PC-9 (cell line): ENCODE measurements at regions not wholly inside any gene's neighbourhood (a gene's known extent, or its start where the extent isn't known, plus 50 kb on each side); places are given as distances from the start of the nearest gene placed in this dataset.
"Not testable (repeated sequence)": the region's sequence is repeated elsewhere in the genome, so short reads cannot be mapped to it uniquely, and the experiment has no call there.

Source experiments
- BruUV-seq: library from RNA; stranded (reverse); fragments of 400-500 nt; replicated peaks from 2 replicates; lab custom pipeline; 2021; lab: Mats Ljungman, UMichigan
- CTCF ChIA-PET: fragments of 300-600 bp; sonication (Branson Sonifier 250); formaldehyde crosslinking; loops from one replicate; lab custom pipeline; 2022; ENCODE audit warnings: antibody characterized with exemption; lab: Charles Lee
- POLR2A ChIA-PET: fragments of 300-600 bp; sonication (Branson Sonifier 250); formaldehyde crosslinking; loops from one replicate; lab custom pipeline; 2022; ENCODE audit warnings: antibody characterized with exemption; ENCODE audit not compliant: unreplicated experiment; lab: Charles Lee
- DNase-seq, 2 experiments: peaks; one replicate each; pipeline versions ENCODE4 v3.0.0 to v3.0.0-alpha.2; 2015 to 2022; ENCODE audit warnings: mixed read lengths in 1 of 2
- H2AFZ ChIP-seq: fragments of 200-600 bp; sonication (generic); 2 replicates; pipeline ENCODE4 v1.8.1; 2017; ENCODE audit warnings: antibody characterized with exemption
- H3F3A ChIP-seq: fragments of 200-600 bp; sonication (generic); 2 replicates; pipeline ENCODE4 v1.8.1; 2017; ENCODE audit warnings: antibody characterized with exemption, mild to moderate bottlenecking, low read depth; ENCODE audit not compliant: insufficient read depth
- H3K27ac ChIP-seq: fragments of 200-600 bp; sonication (generic); 2 replicates; pipeline ENCODE4 v1.6.1; 2016; ENCODE audit warnings: mixed run types
- H3K27me3 ChIP-seq: fragments of 200-600 bp; sonication (generic); 2 replicates; pipeline ENCODE4 v1.6.1; 2016; ENCODE audit warnings: low read depth, mixed run types; ENCODE audit not compliant: insufficient read depth
- H3K36me3 ChIP-seq: fragments of 200-600 bp; sonication (generic); 2 replicates; pipeline ENCODE4 v1.6.1; 2016; ENCODE audit warnings: low read depth, mixed run types
- H3K4me1 ChIP-seq: fragments of 200-600 bp; sonication (generic); replicated peaks from 2 replicates; pipeline ENCODE4 v1.6.1; 2016; ENCODE audit warnings: mixed run types; ENCODE audit not compliant: insufficient read depth
- H3K4me2 ChIP-seq: fragments of 200-600 bp; sonication (generic); 2 replicates; pipeline ENCODE4 v1.6.1; 2017; ENCODE audit warnings: mixed run types
- H3K4me3 ChIP-seq: fragments of 200-600 bp; sonication (generic); 2 replicates; pipeline ENCODE4 v1.6.1; 2016; ENCODE audit warnings: mixed run types
- H3K79me2 ChIP-seq: fragments of 200-600 bp; sonication (generic); 2 replicates; pipeline ENCODE4 v1.6.1; 2017; ENCODE audit warnings: low read depth, mixed run types
- H3K9me2 ChIP-seq: fragments of 200-600 bp; sonication (generic); 2 replicates; pipeline ENCODE4 v1.8.1; 2017; ENCODE audit warnings: mild to moderate bottlenecking; ENCODE audit not compliant: insufficient read depth
- H3K9me3 ChIP-seq: fragments of 200-600 bp; sonication (generic); 2 replicates; pipeline ENCODE4 v1.8.1; 2016; ENCODE audit warnings: low read depth; ENCODE audit not compliant: insufficient read depth
- H4K20me1 ChIP-seq: fragments of 200-600 bp; sonication (generic); 2 replicates; pipeline ENCODE4 v1.8.1; 2017; ENCODE audit not compliant: insufficient read depth
- intact Hi-C: fragments of 100-400 bp; cut with micrococcal nuclease; formaldehyde crosslinking; loops from one replicate; pipeline ENCODE4 v1.10.0; 2022; ENCODE audit not compliant: unreplicated experiment

GRCh38 chr22:38375784-38376183 lies 58.6 kb upstream of the CSNK1E start:
- H4K20me1 ChIP-seq, CTCF ChIA-PET, H3K4me3 ChIP-seq, BruUV-seq, H2AFZ ChIP-seq, H3K27ac ChIP-seq, H3K27me3 ChIP-seq, POLR2A ChIA-PET, H3K9me2 ChIP-seq, H3K4me2 ChIP-seq, DNase-seq, H3K79me2 ChIP-seq, H3K4me1 ChIP-seq: not testable (repeated sequence)
- intact Hi-C loops: loop anchor here (10.0 kb wide), 1 partner anchor 199 kb away; the partner anchor contains the start of gene DMC1
- Histone ChIP-seq H3K36me3 (peaks cover 12% of the 10 kb centered on the region; the same call in 1 of the 2 replicates), H3F3A (peaks cover 11% of the 10 kb centered on the region; the same call in 1 of the 2 replicates), H3K9me3 (peaks cover 15% of the 10 kb centered on the region)

GRCh38 chr22:38375005-38375404 lies 57.8 kb upstream of the CSNK1E start:
- not testable (repeated sequence) for H3K9me2 ChIP-seq, DNase-seq, H4K20me1 ChIP-seq

DNA sequence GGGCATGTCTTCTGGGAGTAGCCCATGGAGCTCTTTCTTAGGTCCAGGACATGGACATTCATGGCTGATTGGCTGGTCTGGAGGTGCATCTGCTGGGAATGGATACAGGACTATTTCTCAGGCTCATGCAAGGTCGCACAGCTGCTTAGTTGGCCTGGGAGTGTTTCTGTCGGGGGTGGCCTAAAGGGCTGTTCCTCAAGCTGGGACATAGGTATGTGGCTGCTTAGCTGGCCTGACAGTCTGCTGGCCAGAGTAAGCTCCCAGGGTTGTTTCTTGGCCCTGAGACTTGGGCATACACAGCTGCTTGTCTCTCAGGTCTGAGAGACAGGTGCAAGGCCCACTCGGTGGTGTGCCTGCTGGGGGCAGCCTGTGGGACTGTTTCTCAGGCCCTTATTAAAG lies 57.2 kb upstream of the CSNK1E start:
- H3K79me2 ChIP-seq, BruUV-seq, DNase-seq, H3K4me1 ChIP-seq, H3K27me3 ChIP-seq, H3K4me3 ChIP-seq, H2AFZ ChIP-seq, H3K9me2 ChIP-seq, H3K4me2 ChIP-seq, H3K36me3 ChIP-seq, POLR2A ChIA-PET, H4K20me1 ChIP-seq, H3K27ac ChIP-seq: not testable (repeated sequence)
- CTCF ChIA-PET: interaction anchor here (0.6 kb wide), 1 partner anchor 202 kb away, joined by 3 read pairs; no protein-coding TSS in a partner anchor
- peaks cover 11% of the 10 kb centered on the region; the same call in 1 of the 2 replicates for H3F3A ChIP-seq
- intact Hi-C loops: loop anchor here (10.0 kb wide), 1 partner anchor 200 kb away; the partner anchor contains the start of gene DMC1
- H3K9me3 ChIP-seq: peaks cover 15% of the 10 kb centered on the region

More at GRCh38 chr22:38375005-38375404, 57.8 kb upstream of the CSNK1E start:
- BruUV-seq, CTCF ChIA-PET, H3K4me1 ChIP-seq, H3K27me3 ChIP-seq, H3K4me2 ChIP-seq, H3K36me3 ChIP-seq, H3K27ac ChIP-seq, POLR2A ChIA-PET, H2AFZ ChIP-seq, H3K4me3 ChIP-seq, H3K79me2 ChIP-seq: not testable (repeated sequence)
- peaks cover 11% of the 10 kb centered on the region; the same call in 1 of the 2 replicates for H3F3A ChIP-seq
- peaks cover 15% of the 10 kb centered on the region for H3K9me3 ChIP-seq
- intact Hi-C loops: loop anchor here (10.0 kb wide), 1 partner anchor 200 kb away; the partner anchor contains the start of gene DMC1

GRCh38 chr22:38373783-38374432 lies 56.7 kb upstream of the CSNK1E start:
- H3K27ac ChIP-seq, H3K79me2 ChIP-seq, H3K4me2 ChIP-seq, H3K4me3 ChIP-seq, H3K27me3 ChIP-seq, H4K20me1 ChIP-seq, BruUV-seq, DNase-seq, H3K36me3 ChIP-seq, H3K9me2 ChIP-seq, H2AFZ ChIP-seq, POLR2A ChIA-PET, H3K4me1 ChIP-seq: not testable (repeated sequence)
- intact Hi-C loops: loop anchor here (10.0 kb wide), 1 partner anchor 201 kb away; the partner anchor contains the start of gene DMC1
- peaks cover 15% of the 10 kb centered on the region for H3K9me3 ChIP-seq
- peaks cover 11% of the 10 kb centered on the region; the same call in 1 of the 2 replicates for H3F3A ChIP-seq
- CTCF ChIA-PET: interaction anchor here (0.6 kb wide), 1 partner anchor 202 kb away, joined by 3 read pairs; no protein-coding TSS in a partner anchor

GRCh38 chr22:38372665-38373064 lies 55.4 kb upstream of the CSNK1E start:
- H3K9me2 ChIP-seq, H3K36me3 ChIP-seq, H3K27ac ChIP-seq, BruUV-seq, H3K79me2 ChIP-seq, H3K27me3 ChIP-seq, CTCF ChIA-PET, DNase-seq, H3K4me1 ChIP-seq, H4K20me1 ChIP-seq, POLR2A ChIA-PET, H2AFZ ChIP-seq, H3K4me2 ChIP-seq, H3K4me3 ChIP-seq: not testable (repeated sequence)
- intact Hi-C loops: loop anchor here (10.0 kb wide), 1 partner anchor 202 kb away; the partner anchor contains the start of gene DMC1
- peaks cover 15% of the 10 kb centered on the region for H3K9me3 ChIP-seq
- H3F3A ChIP-seq: peaks cover 11% of the 10 kb centered on the region; the same call in 1 of the 2 replicates

DNA sequence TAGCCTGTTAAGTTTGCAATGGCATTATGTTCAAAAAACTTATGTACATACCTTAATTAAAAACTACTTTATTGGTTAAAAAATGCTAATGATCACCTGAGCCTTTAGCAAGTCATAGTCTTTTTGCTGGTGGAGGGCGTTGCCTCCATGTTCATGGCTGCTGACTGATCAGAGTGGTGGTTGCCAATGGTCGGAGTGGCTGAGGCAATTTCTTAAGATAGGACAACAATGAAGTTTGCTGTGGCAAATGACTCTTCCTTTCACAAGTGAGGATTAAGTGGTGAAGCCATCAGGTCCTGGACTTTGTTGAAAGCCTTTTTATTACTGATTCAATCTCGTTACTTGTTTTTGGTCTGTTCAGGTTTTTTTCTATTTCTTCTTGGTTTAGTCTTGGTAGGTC lies 53.3 kb upstream of the CSNK1E start:
- intact Hi-C loops: loop anchor here (10.0 kb wide), 1 partner anchor 204 kb away; the partner anchor contains the start of gene DMC1
- CTCF ChIA-PET, H2AFZ ChIP-seq, DNase-seq, H3K36me3 ChIP-seq, H3K4me2 ChIP-seq, H3K27me3 ChIP-seq, BruUV-seq, H4K20me1 ChIP-seq, POLR2A ChIA-PET, H3K4me1 ChIP-seq, H3K79me2 ChIP-seq, H3K4me3 ChIP-seq, H3K27ac ChIP-seq, H3K9me2 ChIP-seq: not testable (repeated sequence)
- peaks cover 11% of the 10 kb centered on the region; the same call in 1 of the 2 replicates for H3F3A ChIP-seq
- H3K9me3 ChIP-seq: peaks cover 15% of the 10 kb centered on the region

DNA sequence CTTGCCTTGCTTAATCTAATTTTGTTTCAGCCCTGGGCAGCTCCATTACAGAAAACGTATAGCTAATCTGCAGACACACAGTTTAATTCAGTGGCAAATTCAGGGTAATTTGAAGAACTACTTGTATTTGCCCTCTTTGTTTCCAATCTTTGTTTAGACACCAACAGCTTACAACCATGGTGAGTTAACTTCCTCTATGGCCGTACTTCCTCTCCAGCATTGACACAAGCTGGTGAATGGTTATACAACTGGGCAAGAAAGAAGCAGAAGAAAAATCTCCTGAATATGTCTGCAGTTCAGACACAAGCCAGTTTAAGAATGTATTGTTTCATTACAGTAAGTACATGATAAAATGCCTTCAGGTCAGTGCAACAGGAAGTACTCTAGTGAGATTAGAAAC lies 51.9 kb upstream of the CSNK1E start:
- H3K9me2 ChIP-seq, H3K79me2 ChIP-seq, H4K20me1 ChIP-seq, H3K27ac ChIP-seq, H3K4me1 ChIP-seq, H3K4me2 ChIP-seq, DNase-seq, H3K27me3 ChIP-seq, H2AFZ ChIP-seq, CTCF ChIA-PET, BruUV-seq, intact Hi-C loops, H3K36me3 ChIP-seq, H3K4me3 ChIP-seq: not testable (repeated sequence)
- Histone ChIP-seq H3K9me3 (peaks cover 15% of the 10 kb centered on the region), H3F3A (peaks cover 11% of the 10 kb centered on the region; the same call in 1 of the 2 replicates)
- POLR2A ChIA-PET: interaction anchor here (0.6 kb wide), 1 partner anchor 46 kb away, joined by 6 read pairs; no protein-coding TSS in a partner anchor
